Spleen (tissue), 7 donors: ENCODE measurements at regions not wholly inside any gene's neighbourhood (a gene's known extent, or its start where the extent isn't known, plus 50 kb on each side); places are given as distances from the start of the nearest gene placed in this dataset.

Source experiments
- CTCF ChIP-seq, 11 experiments: fragments of 200-600 bp in 7 of 11; fragments of 450-650 bp in 4 of 11; sonication (generic) in 4 of 11; IDR thresholded peaks in 8 of 11; conservative IDR thresholded peaks in 3 of 11; 1 replicate in 7 of 11; 2 replicates in 4 of 11; pipeline versions ENCODE4 v1.4.0 to v1.8.0; 2016 to 2021; ENCODE audit warnings: antibody characterized with exemption in 11 of 11, inconsistent platforms in 4 of 11, mild to moderate bottlenecking in 1 of 11
- POLR2A ChIP-seq, 3 donors: fragments of 450-650 bp; IDR thresholded peaks; one replicate each; pipeline ENCODE4 v1.5.1; 2017; ENCODE audit warnings: antibody characterized with exemption in 3 of 3, mild to moderate bottlenecking in 1 of 3
- donor health status: DM: no; HTN: no; CAD: no; lungs with moderate emphysema.
- donor health status: DM: no; HTN: no; CAD: no.
- donor health status: DM: no; HTN: no; CAD: no.

DNA sequence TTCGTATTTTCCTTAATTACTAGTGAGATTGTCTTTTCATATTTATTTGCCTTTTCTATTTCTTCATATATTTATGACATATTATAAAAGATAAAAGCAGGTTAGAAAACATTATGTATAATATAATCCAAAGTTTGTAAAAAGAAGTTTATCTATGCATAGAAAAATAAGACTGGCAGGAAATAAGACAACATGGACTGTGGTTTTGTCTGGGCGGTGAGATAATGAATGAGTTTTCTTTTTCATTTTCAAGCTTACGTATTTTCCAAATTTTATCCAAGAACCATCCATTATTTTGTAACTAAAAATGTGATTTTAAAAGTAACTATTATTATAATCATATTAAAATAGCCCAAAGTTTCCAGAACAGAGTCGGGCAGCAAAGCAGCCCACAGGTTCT, 109.8 kb upstream of the MVB12B start:
- TF ChIP-seq CTCF (IDR thresholded peaks at IDR 0.05 in 8 of 11, conservative IDR thresholded peaks at IDR 0.05 in 3 of 11) (no peak), POLR2A (IDR thresholded peaks at IDR 0.05) (no peak)
